GM12891 (cell line): ENCODE measurements at regions not wholly inside any gene's neighbourhood (a gene's known extent, or its start where the extent isn't known, plus 50 kb on each side); places are given as distances from the start of the nearest gene placed in this dataset.

Experiments
- DNase-seq: peaks from one replicate; pipeline ENCODE4 v3.0.0; 2011; ENCODE audit warnings: low spot score; ENCODE audit not compliant: insufficient read length
- FAIRE-seq: peaks from 2 replicates; lab custom pipeline; 2011; peaks lifted over from hg19 to GRCh38; lab: Jason Lieb, UNC
- PAX5 ChIP-seq: IDR thresholded peaks from 2 replicates; pipeline ENCODE4 v1.6.1; 2011; ENCODE audit warnings: low read length, moderate library complexity, mild to moderate bottlenecking; ENCODE audit not compliant: insufficient read depth, severe bottlenecking
- POLR2A ChIP-seq: IDR thresholded peaks from 2 replicates; pipeline ENCODE4 v1.6.1; 2011; ENCODE audit warnings: low read depth, low read length, control low read depth
- POLR2AphosphoS5 ChIP-seq: IDR thresholded peaks from 2 replicates; pipeline ENCODE4 v1.6.1; 2011; ENCODE audit warnings: low read depth, low read length, control low read depth
- POU2F2 ChIP-seq: IDR thresholded peaks from 2 replicates; pipeline ENCODE4 v1.6.1; 2011; ENCODE audit warnings: low read depth, mild to moderate bottlenecking, control low read depth, low read length, moderate library complexity
- SPI1 ChIP-seq: IDR thresholded peaks from 2 replicates; pipeline ENCODE4 v1.6.1; 2011; ENCODE audit warnings: low read depth, low read length, control low read depth
- TAF1 ChIP-seq: IDR thresholded peaks from 2 replicates; pipeline ENCODE4 v1.6.1; 2011; ENCODE audit warnings: low read depth, low read length, control low read depth

DNA sequence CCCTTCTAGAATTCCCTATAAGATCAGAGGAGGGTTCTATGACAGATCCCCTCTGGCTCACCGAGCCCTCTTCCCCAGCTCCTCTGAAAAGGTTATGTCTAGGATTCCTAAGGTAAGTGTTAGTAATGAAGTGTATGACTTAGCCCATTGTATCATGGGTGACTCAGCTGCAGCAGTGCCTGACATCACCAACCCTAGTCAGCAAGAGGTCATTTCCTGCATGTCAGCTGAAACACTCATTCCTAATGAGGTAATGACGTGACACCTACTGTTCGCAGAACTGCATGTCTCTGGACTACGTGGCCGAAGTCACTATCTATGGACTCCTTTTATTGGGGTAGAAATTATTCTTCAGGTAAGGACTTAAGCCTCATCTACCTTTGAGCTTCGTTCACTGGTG is 196.1 kb upstream of the MYT1L start:
- TF ChIP-seq POLR2A (no peak), PAX5 (no peak), SPI1 (no peak), POLR2AphosphoS5 (no peak), TAF1 (no peak), POU2F2 (no peak)
- no peak for FAIRE-seq

DNA sequence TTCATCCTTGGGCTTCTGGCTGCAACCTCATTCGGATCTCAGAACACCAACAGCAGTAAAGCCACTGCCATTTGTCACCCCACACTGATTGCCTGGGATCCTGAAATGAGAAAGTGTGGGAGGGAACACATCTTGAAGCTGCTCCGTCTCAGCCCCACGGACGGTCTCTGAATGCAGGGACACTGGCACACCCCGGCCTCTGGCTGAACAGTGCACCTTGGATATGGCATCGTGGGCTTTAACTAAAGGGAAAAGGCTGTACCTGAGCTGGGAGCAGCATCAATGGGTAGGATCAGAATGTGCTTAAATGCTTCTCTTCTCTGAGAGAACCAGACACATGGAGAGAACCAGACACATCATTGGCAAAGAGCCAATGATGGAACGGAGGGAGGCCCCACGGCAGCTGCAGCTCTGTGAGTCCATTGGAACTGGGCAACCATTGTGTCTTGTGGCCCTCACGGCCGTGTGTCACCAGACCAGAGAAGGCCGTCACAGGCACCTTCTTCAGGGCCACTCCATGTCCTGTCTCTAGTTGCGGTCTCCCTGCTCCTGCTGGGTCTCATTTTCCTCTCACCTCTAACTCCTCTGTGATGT is 193.4 kb upstream of the MYT1L start:
- TF ChIP-seq POLR2AphosphoS5: no peak
- no peak for TF ChIP-seq POU2F2
- no peak for TF ChIP-seq POLR2A
- no peak for TF ChIP-seq TAF1
- no peak for TF ChIP-seq PAX5
- FAIRE-seq: no peak
- no peak for DNase-seq

More for the DNA sequence above, 196.1 kb upstream of the MYT1L start:
- no peak for DNase-seq

DNA sequence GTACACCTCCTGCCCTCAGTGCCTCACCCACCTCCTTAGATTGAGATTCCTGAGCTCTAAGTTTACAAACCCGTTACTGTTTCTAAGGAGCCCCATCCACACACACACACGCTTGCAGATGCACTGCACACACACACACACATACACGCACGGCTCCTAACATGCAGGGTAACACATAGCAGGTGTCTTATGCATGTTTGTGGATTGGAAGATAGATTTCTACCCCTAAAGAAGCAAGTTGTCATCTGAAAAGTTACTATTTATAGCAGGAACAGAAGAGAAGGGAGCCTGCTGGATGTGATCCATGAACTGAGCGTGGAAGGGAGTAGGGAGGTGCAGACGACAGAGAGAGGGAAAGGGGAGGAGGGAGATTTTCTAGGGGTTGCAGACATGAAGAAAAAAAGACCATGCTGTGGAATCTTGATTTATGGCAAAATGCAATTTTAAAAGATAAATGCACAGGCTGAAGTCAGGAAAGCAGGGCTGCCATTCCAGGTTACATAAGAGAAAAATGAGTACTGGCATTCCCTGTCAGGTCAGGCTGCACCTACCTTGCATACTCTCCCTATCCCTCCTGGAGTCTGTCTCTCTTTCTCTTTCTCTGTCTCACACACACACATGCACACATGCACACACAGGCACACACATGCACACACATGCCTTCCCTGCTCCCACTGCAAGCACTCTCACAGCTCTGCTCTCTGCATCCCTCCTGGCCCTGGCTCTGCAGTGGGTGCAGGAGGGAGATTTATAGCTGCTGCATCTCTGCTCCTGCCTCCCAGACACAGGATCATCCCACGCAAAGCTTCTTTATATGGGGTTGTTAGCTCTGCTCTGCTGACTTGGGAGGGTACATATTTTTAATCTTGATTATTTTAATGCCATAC is 192.6 kb upstream of the MYT1L start:
- FAIRE-seq (no peak), DNase-seq (no peak)

DNA sequence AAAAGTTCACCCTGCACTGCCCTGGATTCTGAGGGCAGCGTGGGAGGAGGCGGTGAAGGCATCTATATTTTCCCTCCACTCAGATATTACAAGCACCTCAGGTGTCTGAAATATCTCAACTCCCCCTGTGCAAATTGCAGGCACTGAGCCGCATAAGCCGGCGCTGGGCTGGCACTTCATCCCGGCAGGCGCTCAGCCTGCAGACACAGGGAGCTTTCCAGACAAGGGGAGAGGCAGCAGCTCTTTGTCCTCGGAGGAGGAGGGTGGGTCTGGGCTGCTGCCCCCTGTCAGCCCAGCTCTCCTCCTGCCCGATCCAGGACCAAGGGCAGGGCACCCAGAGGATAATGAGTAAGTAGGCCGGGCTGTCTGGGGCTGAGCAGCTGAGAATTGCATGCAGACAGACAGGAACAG is 189.3 kb upstream of the MYT1L start:
- DNase-seq (no peak), FAIRE-seq (no peak)
- TF ChIP-seq PAX5: no peak
- TF ChIP-seq SPI1: no peak
- no peak for TF ChIP-seq POU2F2
- TF ChIP-seq POLR2A: no peak
- TF ChIP-seq TAF1: no peak
- no peak for TF ChIP-seq POLR2AphosphoS5

More for the DNA sequence above, 192.6 kb upstream of the MYT1L start:
- TF ChIP-seq SPI1: no peak
- TF ChIP-seq POLR2AphosphoS5: no peak
- no peak for TF ChIP-seq TAF1
- TF ChIP-seq PAX5: no peak
- TF ChIP-seq POLR2A: no peak
- no peak for TF ChIP-seq POU2F2

DNA sequence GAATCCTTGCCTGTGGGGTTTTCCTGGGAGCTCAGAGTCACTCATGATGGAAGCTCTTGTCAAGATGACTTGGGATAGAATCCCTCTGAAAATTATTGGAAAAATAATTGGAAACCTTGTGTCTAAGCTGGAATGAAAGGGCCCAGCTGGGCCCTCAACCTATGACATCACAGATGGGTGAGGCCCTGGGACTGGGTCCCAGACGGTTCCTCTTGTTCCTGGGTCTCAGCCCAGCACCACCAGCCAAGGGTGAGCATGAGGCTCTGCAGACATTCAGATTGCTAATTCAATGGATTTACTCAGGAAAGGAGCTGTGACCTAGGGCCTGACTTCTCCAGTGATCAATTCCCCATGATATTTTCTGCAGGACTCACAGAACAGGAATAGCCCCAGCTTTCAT is 188.3 kb upstream of the MYT1L start:
- no peak for FAIRE-seq
- no peak for DNase-seq
- TF ChIP-seq POLR2AphosphoS5: no peak
- TF ChIP-seq TAF1: no peak
- TF ChIP-seq SPI1: no peak
- no peak for TF ChIP-seq PAX5
- TF ChIP-seq POLR2A: no peak
- TF ChIP-seq POU2F2: no peak

DNA sequence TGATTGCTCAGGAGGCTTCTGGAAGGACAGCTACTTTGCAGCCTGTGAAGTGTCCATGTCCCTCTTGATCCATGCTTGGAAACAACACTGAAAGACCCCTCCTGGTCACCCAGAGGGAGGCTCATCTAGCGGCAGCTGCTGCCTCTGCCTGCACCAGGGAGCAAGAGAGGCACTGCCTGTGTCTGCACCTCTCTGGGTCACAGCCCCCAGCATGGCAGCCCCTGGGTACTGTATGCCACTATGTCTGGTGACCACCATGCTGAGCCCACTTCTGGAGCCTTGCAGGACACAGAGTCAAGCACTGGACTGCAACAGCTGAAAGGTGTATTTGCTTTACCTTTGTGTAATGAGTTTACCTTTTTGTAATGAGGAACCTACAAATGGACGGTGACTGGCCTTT is 186.3 kb upstream of the MYT1L start:
- DNase-seq (no peak), FAIRE-seq (no peak)
- TF ChIP-seq POLR2AphosphoS5 (no peak), POU2F2 (no peak), PAX5 (no peak), POLR2A (no peak)

DNA sequence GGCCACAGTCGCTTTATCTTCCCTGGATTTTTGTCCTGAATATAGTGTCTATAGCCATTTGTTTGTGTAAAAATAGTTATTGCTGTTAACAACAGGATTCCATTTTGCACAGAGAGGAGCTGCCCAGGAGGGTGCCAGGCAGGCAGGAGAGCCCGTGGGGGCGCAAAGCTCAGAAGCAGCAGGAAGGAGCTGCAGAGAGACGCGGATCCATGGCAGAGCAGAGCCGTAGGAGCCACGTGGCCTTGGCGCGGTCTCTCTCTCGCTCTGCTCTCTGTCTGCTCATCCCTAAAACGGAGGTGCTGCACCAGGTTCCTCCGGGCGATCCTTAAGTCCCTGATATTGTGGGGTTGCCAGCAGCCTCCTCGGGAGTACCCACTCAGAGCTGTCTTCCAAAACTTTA is 185.3 kb upstream of the MYT1L start:
- no peak for DNase-seq
- no peak for FAIRE-seq
- no peak for TF ChIP-seq POLR2A
- TF ChIP-seq PAX5: no peak
- no peak for TF ChIP-seq POLR2AphosphoS5
- TF ChIP-seq POU2F2: no peak
- TF ChIP-seq TAF1: no peak
- TF ChIP-seq SPI1: no peak

DNA sequence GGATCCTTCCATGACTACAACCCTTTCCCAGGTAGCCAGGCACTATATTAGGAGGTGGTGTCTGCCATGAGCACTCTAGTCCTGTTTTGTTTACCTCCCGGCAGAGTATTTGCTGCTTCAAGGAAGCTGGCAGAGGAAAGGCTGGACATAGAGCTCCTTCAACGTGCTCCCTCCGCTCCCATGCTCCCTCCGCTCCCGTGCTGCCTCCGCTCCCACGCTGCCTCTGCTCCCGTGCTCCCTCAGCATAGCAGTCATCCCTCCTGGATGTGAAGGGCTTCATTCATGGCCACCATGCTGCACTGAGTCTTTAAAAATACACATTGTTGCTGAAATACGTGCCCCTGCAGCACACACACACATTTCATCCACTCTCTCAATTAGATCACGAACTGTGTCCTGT is 181.9 kb upstream of the MYT1L start:
- no peak for FAIRE-seq
- no peak for DNase-seq
- TF ChIP-seq PAX5 (no peak), POLR2A (no peak), SPI1 (no peak), POU2F2 (no peak), TAF1 (no peak)

DNA sequence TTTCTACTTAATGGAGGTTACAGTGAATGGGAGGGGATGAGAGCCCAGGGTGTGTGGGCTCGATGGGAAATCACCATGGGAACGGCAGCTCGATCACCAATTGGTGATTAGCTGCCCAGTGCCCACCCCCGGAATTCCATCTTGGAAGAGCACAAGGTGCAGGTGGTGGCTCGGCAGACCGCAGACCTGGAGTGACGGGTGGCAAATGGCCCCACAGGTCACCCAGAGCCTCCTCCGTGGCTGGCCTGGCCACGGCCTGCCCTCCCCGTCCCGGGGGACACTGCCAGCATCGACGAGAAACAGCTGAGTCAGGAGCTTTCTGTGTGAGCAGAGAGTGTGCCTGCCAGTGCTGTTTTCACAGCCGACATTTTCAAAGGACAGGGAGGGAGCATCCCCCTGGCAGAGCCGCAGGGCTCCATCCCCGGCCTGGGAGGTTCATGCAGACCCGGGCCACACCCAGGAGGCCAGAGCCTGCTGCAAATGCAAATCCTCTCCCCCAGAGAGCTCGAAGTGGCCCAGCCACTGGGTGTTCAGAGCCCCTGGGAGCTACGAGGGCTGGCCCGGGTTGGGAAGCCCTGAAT is 176.4 kb upstream of the MYT1L start:
- no peak for DNase-seq
- no peak for FAIRE-seq

DNA sequence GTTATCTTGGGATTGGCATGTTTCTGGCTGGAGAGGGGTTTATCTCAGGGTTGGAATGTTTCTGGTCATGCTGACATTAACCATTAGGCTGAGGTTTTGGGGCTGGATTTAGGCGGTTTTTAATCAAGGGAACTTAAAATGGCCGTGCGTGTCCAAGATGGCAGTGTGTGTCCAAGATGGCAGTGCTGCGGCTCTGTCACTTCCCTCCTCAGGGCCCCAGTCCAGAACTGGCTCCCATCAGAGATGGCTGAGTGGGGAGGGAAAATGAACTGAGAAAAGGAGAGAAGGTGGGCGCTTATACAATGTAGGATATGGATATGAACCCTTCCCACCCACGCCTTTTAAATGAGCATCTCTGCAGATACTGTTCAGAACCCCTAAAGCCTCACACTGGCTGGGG is 175.5 kb upstream of the MYT1L start:
- TF ChIP-seq POLR2AphosphoS5: no peak
- no peak for TF ChIP-seq PAX5
- no peak for TF ChIP-seq TAF1
- TF ChIP-seq SPI1: no peak
- no peak for TF ChIP-seq POU2F2
- no peak for TF ChIP-seq POLR2A
- no peak for FAIRE-seq

More for the DNA sequence above, 176.4 kb upstream of the MYT1L start:
- TF ChIP-seq POU2F2: no peak
- no peak for TF ChIP-seq POLR2A
- TF ChIP-seq PAX5: no peak
- no peak for TF ChIP-seq TAF1
- TF ChIP-seq POLR2AphosphoS5: no peak
- no peak for TF ChIP-seq SPI1

More for the DNA sequence above, 175.5 kb upstream of the MYT1L start:
- no peak for DNase-seq
